ENCODE measurements at regions not wholly inside any gene's neighbourhood (a gene's known extent, or its start where the extent isn't known, plus 50 kb on each side); places are given as distances from the start of the nearest gene placed in this dataset.

DNA sequence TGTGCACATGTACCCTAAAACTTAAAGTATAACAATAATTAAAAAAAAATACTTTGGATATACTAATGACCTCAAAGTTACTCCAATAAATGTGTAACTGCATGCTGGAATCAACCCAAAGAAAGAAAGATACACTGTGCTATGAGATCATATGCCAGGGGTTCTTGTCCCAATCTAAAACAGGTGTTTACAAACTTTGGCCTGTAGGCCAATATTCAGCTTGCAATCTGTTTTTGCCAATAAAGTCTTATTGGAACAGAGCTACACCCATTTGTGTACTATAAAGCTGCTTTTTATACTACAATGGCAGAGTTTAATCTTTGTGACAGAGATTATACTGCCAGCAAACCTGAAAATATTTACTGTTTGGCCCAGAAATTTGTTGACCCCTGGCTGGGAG lies 138.8 kb upstream of the AFF2 start:
- TF ChIP-seq, protein P1, sequence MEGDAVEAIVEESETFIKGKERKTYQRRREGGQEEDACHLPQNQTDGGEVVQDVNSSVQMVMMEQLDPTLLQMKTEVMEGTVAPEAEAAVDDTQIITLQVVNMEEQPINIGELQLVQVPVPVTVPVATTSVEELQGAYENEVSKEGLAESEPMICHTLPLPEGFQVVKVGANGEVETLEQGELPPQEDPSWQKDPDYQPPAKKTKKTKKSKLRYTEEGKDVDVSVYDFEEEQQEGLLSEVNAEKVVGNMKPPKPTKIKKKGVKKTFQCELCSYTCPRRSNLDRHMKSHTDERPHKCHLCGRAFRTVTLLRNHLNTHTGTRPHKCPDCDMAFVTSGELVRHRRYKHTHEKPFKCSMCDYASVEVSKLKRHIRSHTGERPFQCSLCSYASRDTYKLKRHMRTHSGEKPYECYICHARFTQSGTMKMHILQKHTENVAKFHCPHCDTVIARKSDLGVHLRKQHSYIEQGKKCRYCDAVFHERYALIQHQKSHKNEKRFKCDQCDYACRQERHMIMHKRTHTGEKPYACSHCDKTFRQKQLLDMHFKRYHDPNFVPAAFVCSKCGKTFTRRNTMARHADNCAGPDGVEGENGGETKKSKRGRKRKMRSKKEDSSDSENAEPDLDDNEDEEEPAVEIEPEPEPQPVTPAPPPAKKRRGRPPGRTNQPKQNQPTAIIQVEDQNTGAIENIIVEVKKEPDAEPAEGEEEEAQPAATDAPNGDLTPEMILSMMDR (IDR thresholded peaks at IDR 0.05), result no peak
- TF ChIP-seq NR3C1 (IDR thresholded peaks at IDR 0.05) (no peak), MAFK (IDR thresholded peaks at IDR 0.05; ENCODE audit: partially characterized antibody) (no peak), POLR2A (IDR thresholded peaks at IDR 0.05; ENCODE audit: low read length) (no peak), USF2 (IDR thresholded peaks at IDR 0.05) (no peak), PBX3 (IDR thresholded peaks at IDR 0.05) (no peak), EP300 (IDR thresholded peaks at IDR 0.05) (no peak)
- TF ChIP-seq, protein P2, sequence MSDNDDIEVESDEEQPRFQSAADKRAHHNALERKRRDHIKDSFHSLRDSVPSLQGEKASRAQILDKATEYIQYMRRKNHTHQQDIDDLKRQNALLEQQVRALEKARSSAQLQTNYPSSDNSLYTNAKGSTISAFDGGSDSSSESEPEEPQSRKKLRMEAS (IDR thresholded peaks at IDR 0.05), result no peak
- TF ChIP-seq, protein P3, sequence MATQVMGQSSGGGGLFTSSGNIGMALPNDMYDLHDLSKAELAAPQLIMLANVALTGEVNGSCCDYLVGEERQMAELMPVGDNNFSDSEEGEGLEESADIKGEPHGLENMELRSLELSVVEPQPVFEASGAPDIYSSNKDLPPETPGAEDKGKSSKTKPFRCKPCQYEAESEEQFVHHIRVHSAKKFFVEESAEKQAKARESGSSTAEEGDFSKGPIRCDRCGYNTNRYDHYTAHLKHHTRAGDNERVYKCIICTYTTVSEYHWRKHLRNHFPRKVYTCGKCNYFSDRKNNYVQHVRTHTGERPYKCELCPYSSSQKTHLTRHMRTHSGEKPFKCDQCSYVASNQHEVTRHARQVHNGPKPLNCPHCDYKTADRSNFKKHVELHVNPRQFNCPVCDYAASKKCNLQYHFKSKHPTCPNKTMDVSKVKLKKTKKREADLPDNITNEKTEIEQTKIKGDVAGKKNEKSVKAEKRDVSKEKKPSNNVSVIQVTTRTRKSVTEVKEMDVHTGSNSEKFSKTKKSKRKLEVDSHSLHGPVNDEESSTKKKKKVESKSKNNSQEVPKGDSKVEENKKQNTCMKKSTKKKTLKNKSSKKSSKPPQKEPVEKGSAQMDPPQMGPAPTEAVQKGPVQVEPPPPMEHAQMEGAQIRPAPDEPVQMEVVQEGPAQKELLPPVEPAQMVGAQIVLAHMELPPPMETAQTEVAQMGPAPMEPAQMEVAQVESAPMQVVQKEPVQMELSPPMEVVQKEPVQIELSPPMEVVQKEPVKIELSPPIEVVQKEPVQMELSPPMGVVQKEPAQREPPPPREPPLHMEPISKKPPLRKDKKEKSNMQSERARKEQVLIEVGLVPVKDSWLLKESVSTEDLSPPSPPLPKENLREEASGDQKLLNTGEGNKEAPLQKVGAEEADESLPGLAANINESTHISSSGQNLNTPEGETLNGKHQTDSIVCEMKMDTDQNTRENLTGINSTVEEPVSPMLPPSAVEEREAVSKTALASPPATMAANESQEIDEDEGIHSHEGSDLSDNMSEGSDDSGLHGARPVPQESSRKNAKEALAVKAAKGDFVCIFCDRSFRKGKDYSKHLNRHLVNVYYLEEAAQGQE (IDR thresholded peaks at IDR 0.05), result no peak
